ENCODE measurements at regions not wholly inside any gene's neighbourhood (a gene's known extent, or its start where the extent isn't known, plus 50 kb on each side); places are given as distances from the start of the nearest gene placed in this dataset.

- TF ChIP-seq EP300 (IDR thresholded peaks at IDR 0.05; ENCODE audit: low read depth): no peak
- no peak for TF ChIP-seq CTCF (IDR thresholded peaks at IDR 0.05)
- TF ChIP-seq POLR2AphosphoS5 (IDR thresholded peaks at IDR 0.05): no peak
Measured at GRCh38 chr5:43798740-43799139, 195.8 kb downstream of the NNT start.
